ENCODE measurements at regions not wholly inside any gene's neighbourhood (a gene's known extent, or its start where the extent isn't known, plus 50 kb on each side); places are given as distances from the start of the nearest gene placed in this dataset.

DNA sequence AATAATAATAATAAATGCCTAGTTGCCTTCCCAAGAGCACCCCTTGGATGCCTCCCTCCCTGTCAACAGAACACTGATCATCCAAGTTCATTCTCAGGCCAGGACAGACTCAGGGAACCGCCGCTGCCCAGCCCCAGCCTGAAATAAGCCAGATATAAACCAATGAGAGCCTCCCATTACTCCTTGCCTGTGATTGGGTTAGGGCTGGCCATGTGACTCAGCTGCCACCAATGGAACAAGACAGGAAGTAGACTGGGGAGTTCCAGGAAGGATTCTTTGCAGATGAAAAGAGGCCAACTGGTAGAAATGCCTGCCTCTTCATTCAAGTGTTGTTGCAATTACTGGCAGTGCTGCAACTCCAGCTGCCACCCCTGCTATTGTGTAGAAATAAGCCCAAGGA, 146.4 kb upstream of the TIAM1 start:
- Histone ChIP-seq H3K9ac (ENCODE audit: low read length) (no peak overlapping the region), H3K4me3 (ENCODE audit: low read length) (no peak overlapping the region), H2AFZ (ENCODE audit: low read depth, low read length) (no peak overlapping the region)

DNA sequence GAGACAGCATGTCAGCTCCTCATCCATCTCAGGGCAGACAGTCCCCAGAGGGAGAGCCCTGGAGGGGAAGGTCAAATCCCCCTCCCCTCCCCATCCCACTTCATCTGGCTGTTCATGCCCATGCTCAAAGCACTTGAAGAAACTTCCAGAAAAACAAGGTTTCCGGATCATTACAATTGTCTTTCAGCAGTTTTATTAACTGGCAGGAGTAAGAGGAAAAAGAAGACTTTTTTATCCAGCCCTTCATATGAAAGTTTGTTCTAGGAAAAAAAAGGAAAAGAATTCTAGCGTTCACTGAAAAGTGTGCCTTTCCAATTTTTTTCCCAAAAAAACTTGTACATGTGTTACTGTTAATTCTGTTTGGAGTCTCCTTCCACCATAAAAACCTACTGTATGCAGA, 145.7 kb upstream of the TIAM1 start:
- TF ChIP-seq, protein P1, sequence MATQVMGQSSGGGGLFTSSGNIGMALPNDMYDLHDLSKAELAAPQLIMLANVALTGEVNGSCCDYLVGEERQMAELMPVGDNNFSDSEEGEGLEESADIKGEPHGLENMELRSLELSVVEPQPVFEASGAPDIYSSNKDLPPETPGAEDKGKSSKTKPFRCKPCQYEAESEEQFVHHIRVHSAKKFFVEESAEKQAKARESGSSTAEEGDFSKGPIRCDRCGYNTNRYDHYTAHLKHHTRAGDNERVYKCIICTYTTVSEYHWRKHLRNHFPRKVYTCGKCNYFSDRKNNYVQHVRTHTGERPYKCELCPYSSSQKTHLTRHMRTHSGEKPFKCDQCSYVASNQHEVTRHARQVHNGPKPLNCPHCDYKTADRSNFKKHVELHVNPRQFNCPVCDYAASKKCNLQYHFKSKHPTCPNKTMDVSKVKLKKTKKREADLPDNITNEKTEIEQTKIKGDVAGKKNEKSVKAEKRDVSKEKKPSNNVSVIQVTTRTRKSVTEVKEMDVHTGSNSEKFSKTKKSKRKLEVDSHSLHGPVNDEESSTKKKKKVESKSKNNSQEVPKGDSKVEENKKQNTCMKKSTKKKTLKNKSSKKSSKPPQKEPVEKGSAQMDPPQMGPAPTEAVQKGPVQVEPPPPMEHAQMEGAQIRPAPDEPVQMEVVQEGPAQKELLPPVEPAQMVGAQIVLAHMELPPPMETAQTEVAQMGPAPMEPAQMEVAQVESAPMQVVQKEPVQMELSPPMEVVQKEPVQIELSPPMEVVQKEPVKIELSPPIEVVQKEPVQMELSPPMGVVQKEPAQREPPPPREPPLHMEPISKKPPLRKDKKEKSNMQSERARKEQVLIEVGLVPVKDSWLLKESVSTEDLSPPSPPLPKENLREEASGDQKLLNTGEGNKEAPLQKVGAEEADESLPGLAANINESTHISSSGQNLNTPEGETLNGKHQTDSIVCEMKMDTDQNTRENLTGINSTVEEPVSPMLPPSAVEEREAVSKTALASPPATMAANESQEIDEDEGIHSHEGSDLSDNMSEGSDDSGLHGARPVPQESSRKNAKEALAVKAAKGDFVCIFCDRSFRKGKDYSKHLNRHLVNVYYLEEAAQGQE (IDR thresholded peaks at IDR 0.05; ENCODE audit: borderline replicate concordance) = no peak
- no peak for TF ChIP-seq EP300 (conservative IDR thresholded peaks at IDR 0.05; ENCODE audit: poor library complexity, severe bottlenecking)
- TF ChIP-seq RAD21 (conservative IDR thresholded peaks at IDR 0.05) = no peak
- no peak for TF ChIP-seq TAF1 (IDR thresholded peaks at IDR 0.05; ENCODE audit: low read depth)
- TF ChIP-seq SMC3 (conservative IDR thresholded peaks at IDR 0.05; ENCODE audit: poor library complexity) = no peak
- TF ChIP-seq MXI1 (conservative IDR thresholded peaks at IDR 0.05; ENCODE audit: poor library complexity, severe bottlenecking) = no peak
- TF ChIP-seq EZH2 (IDR thresholded peaks at IDR 0.05; ENCODE audit: borderline replicate concordance, insufficient read depth, low read length, poor library complexity, severe bottlenecking) = no peak
- Histone ChIP-seq H4K20me1 (ENCODE audit: insufficient read depth) (no peaks in the 10 kb centered on the region), H3K9me3 (ENCODE audit: low read length) (no peaks in the 10 kb centered on the region), H2AFZ (ENCODE audit: low read depth, low read length) (no peak overlapping the region), H3F3A (ENCODE audit: insufficient read depth, low read length, poor library complexity, severe bottlenecking) (no peaks in the 10 kb centered on the region), H3K4me3 (ENCODE audit: low read length) (no peak overlapping the region), H3K9ac (ENCODE audit: low read length) (no peak overlapping the region), H3K36me3 (ENCODE audit: insufficient read depth, low read length) (no peaks in the 10 kb centered on the region), H3K27ac (ENCODE audit: low read length) (no peak overlapping the region), H3K9me2 (ENCODE audit: insufficient read depth, low read length) (no peaks in the 10 kb centered on the region), H3K27me3 (ENCODE audit: insufficient read depth, low read depth, low read length) (no peaks in the 10 kb centered on the region), H3K4me2 (ENCODE audit: low read length) (no peak overlapping the region), H3K79me2 (replicated peaks; ENCODE audit: insufficient read depth, low read length) (no peaks in the 10 kb centered on the region)

More for the DNA sequence above, 146.4 kb upstream of the TIAM1 start:
- H3K4me2 ChIP-seq (ENCODE audit: low read length) = no peak overlapping the region
- H3F3A ChIP-seq (ENCODE audit: insufficient read depth, low read length, poor library complexity, severe bottlenecking) = no peaks in the 10 kb centered on the region
- no peaks in the 10 kb centered on the region for H3K79me2 ChIP-seq (replicated peaks; ENCODE audit: insufficient read depth, low read length)
- no peaks in the 10 kb centered on the region for H3K27me3 ChIP-seq (ENCODE audit: insufficient read depth, low read depth, low read length)
- no peak overlapping the region for H3K27ac ChIP-seq (ENCODE audit: low read length)
- TF ChIP-seq, protein P1 (IDR thresholded peaks at IDR 0.05; ENCODE audit: borderline replicate concordance) = no peak
- no peak for TF ChIP-seq TAF1 (IDR thresholded peaks at IDR 0.05; ENCODE audit: low read depth)
- no peaks in the 10 kb centered on the region for H3K36me3 ChIP-seq (ENCODE audit: insufficient read depth, low read length)
- H4K20me1 ChIP-seq (ENCODE audit: insufficient read depth) = no peaks in the 10 kb centered on the region
- H3K9me2 ChIP-seq (ENCODE audit: insufficient read depth, low read length) = no peaks in the 10 kb centered on the region
- no peaks in the 10 kb centered on the region for H3K9me3 ChIP-seq (ENCODE audit: low read length)

Data from neural cell (in vitro differentiated cells).